ENCODE measurements at regions not wholly inside any gene's neighbourhood (a gene's known extent, or its start where the extent isn't known, plus 50 kb on each side); places are given as distances from the start of the nearest gene placed in this dataset.
"Not testable (repeated sequence)": the region's sequence is repeated elsewhere in the genome, so short reads cannot be mapped to it uniquely, and the experiment has no call there.

DNA sequence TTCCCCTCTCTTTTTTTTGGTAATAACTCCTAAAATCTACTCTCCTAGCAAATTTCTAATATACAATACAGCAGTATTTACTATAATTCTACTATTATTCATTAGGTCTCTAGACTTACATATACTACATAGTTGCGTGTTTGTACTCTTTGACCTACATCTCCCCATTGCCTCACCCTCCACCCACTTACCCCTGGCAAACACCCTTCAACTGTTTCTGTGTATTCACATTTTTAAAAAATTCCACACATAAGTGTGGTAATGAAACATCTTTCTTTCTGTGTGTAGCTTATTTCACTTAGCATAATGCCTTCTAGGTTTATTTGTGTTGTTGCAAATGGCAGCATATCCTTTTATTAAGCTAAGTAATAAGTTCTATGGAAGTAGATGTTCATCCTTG, 336.0 kb downstream of the CCDC85A start:
- no peak for ATAC-seq

DNA sequence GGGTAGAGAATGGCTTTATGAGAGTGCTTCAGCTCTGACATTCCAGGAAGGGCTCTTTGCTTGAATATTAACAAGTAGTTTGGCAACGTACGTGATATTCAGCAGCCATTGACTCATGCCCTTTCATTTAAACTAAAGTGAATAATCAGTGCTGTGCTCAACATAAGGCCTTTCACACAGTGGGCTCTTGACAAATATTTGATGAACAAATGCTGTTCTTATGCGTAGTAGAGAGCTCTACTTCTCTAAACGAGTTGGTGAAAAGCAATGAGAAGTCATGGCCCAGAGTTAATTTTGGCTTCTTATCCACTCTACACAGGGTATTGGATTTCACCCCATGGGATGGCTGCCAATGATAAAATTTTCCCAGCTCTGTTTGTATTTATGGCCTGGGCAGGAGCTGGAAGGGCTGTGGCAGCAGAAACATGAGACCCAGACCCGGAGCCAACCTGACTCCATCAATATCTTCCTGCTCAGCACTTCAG, 338.9 kb downstream of the CCDC85A start:
- no peak for ATAC-seq

DNA sequence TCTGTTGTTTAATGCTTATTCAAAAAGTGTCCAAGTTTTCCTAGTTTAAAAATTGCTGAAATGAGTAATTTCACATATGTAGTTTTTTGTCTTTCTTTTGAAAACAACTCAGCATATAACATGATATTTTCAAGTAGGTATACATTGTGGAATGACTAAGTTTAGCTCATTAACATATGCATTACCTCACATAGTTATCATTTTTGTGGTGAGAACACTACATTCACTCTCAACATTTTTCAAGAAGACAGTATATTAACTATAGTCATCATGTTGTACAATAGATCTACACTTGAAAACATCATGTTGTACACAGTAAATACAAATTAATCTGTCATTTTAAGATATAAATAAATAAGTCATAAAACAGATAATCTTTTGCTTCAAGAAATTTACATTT, 340.0 kb downstream of the CCDC85A start:
- no peak for ATAC-seq

DNA sequence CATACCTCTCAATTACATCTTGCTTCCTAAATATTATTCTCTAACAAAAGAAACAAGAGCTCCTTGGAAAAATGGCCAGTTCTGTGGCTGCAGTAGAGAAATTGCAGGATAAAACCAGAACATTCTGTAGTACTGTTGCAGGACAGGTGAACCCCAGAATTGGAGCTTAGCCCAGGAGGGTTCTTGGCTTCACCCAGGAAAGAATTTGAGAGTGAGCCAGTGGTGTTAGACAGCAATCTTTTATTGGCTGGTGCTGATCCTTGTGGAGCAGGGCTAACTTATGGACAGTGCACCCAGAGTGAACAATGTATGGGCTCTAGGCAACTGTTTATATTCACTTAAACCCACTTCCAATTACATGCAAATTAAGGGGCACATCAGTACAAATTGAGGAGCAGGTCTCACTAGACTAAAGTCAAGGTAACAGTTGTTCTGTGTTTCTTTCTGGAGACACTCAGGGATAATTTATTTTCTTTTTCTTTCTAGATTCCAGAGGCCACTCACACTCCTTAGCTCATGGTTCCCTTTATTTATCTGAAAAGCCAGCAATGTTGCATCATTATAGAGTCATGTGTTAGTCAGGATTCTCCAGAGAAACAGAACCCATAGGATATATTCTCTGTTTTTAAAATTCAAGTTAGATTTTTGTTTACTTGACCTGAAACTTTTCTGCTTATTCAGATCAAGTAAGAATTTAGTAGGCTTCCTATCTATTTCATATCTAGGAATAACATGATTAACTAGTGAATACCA, 348.1 kb downstream of the CCDC85A start:
- ATAC-seq: no peak

DNA sequence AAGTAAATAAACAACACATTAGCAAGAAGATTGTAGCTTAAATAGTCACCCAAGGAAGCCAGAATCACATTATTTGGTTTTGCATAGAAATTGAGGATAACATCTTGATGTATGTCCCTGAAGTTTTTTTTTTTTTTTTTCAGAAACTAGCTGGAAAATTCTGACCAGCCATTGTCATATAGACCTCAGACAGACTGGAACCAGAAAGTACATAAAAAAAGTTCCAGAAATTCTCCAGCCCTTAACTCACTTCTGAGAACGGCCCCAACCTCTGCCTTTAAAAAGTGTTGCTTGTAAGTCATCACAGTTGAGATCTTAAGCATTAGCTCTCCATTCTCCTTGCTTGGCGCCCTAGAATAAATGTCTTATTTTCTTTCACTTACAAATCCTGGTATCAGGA, 350.5 kb downstream of the CCDC85A start:
- ATAC-seq: no peak

DNA sequence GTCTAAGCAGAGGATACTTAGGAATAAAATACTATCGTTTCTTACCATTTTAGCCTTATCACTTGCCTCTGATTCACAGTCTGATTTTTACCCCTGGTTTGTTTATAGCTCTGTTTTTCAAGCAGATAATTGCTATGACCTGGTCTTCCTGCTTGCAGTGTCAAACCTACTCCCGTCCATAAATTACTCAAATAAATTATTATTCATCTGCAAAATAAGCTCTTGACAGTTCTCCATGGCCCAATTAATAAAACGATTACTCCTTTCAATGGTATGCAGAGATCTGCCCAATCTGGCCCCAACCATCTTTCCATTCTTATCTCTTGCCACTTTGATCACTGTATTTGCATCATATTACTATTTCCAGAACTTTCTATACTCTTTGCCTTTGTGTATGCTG, 354.0 kb downstream of the CCDC85A start:
- ATAC-seq: no peak

DNA sequence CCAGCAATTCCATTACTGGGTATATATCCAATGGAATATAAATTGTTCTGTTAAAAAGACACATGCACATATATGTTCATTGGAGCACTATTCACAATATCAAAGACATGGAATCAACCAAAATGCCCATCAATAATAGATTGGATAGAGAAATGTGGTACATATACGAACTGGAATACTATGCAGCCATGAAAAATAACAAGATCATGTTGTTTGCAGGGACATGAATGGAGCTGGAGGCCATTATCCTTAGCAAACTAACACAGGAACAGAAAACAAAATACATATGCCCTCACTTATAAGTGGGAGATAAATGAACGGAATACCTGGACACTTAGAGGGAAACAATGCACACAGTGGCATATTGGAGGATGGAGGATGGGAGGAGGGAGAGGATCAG, 355.8 kb downstream of the CCDC85A start:
- ATAC-seq: no peak

DNA sequence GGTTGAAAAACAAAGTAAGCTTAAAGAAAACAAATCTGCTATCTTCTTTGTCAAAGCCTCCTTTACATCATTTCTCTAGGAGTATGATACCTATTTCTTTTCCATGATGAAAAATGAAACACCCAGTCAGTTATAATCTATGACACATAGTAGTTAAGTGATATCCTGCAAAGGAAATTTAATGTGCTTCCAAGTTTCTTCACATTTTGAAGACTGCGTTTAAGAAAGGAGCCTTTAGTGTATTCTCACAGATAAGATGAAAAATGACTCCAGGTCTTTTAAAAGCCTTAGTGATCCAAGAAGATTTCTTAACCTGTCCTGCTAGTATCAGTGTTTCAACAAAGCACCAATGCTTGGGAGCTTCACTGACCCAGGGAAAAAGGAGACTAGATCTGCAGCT, 356.7 kb downstream of the CCDC85A start:
- no peak for ATAC-seq

DNA sequence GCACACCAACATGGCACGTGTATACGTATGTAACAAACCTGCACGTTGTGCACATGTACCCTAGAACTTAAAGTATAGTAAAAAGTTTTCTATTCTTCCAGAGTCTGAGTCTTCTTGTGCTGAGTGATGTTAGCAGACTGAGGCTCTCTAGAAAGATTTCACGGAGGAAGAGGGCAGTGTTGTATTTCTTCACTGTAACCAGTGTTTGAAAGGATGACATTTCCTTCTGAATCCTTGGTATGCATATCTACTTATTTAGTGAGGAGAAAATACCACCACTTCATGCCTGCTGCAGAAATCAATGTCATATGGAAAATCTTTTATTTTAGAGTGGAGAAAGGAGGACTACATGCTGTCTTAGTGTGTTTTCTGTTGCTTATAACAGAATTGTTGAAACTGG, 357.1 kb downstream of the CCDC85A start:
- ATAC-seq: no peak

DNA sequence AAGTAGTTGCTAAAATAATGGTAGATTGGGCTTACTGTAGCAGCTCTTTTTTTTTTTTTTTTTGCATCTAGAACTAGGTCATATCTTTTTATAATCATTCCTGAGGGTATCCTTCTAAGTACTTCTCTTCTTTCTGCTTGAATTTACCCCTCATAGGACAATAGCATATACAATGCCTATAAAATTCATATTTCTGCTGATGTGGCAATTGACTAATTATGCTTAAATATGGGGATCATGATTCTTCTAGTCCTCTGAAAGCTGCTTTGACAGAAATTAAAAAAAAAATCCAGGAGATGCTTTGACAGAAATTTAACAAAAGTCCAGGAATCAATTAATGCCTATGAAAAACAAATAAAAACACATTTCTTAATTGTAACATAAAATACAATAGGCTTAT, 358.4 kb downstream of the CCDC85A start:
- no peak for ATAC-seq

DNA sequence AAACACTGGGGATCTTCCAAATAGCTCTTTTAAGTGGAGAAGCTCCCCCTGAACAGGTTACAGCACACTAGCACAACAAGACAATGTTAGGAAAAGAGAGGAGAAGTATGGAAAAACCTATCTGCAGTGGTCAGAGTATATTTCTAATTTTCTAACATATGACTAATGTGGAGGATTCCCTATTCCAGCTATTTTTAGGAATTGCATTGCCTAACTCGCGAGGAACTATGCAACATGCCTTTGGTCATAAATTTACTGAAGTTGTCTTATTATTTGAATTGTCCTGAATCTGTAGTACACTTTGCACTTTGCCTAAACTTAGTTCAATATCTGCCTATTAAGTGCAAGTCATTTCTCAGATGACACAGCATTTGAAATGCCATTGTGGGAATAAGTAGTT, 381.4 kb downstream of the CCDC85A start:
- no peak for ATAC-seq

DNA sequence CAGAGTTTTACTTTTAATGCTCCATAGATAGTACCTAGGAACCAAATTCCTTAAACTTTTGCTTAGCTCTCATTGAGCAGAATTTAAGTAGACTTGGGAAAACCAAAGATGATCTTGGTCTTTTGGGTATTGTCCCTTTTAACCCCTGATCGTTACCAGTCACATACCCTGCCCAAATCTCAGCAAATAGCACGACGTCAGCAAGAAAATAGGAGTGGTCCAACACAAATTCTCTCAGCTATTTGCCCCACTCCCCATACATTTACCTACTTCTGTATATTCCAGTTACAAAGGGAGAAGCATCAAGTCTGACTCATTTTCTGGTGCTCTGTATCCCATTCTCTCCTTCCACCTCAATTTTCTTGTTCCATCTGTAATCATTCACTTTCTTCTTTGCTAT, 387.3 kb downstream of the CCDC85A start:
- ATAC-seq: no peak

DNA sequence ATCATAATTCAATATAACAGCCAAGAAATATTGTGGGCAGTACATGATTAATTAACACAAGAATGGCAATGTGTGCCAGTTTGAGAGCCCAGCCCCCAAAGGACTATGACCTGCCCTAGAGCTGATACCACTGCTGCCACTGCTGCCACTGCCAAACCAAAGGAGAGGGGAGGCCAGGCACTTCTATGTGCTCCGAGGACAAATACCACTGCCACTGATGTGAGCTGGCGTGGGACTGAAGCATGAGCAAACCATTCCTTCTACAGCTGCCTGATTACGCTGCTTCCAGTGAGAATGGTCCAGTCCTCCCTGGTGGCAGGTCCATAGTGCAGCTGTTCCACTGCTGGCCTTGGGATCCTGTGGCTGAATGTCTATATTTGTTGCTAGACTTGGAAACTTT, 392.2 kb downstream of the CCDC85A start:
- ATAC-seq: no peak

DNA sequence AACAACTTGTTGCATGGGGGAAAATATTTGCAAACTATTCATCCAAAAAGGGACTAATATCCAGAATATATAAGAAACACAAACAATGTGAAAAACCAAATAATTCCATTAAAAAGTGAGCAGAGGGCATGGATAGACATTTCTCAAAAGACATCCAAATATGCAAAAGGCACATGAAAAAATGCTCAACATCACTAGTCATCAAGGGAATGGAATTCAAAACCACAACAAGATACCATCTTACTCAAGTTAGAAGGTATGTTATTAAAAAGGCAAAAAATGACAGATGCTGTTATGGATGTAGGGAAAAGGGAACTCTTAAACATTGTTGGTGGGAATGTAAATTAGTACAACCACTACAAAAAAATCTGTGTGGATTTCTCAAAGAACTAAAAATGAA, 396.5 kb downstream of the CCDC85A start:
- no peak for ATAC-seq

DNA sequence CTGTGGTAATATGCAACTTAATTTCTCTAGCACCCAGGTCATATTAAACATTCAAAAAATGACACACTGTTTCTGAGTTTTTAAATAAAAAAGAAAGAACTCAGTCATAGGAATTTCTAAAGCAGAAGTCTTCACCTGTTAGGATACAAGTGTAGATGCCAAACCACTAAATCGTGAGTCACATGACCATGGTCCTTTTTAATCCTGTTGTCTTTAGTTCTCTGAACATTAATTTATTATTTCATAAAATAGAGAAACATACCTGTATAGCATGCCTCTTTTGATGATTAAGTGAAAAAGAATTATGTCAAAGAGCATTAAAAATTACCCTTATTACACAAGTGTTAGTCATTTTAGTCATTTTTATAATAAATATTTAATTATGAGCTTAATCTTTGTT, 398.8 kb downstream of the CCDC85A start:
- no peak for ATAC-seq

DNA sequence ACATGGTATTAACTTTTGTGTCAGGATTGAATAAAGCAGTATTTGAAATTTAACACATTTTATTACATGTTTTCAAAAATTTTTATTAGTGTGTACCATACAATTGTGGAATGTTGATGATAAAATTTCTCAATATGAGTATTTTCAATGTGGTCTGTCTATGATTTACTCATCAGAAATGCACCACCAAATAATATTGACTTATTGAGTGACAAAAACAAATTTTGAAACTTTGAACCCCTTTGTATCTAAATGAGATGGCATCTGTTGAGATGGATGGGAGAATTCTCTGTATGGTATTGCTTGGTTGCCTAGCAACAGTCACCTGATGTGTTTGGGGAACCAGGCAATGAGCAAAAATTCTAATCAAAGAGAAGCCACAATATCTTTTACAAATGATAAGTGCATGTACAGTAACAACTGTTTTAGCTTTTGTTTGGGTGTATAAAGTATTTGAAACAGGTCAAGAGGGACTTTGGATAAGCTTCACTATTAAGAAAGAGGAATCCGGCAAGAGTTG, 400.1 kb downstream of the CCDC85A start:
- ATAC-seq: no peak

DNA sequence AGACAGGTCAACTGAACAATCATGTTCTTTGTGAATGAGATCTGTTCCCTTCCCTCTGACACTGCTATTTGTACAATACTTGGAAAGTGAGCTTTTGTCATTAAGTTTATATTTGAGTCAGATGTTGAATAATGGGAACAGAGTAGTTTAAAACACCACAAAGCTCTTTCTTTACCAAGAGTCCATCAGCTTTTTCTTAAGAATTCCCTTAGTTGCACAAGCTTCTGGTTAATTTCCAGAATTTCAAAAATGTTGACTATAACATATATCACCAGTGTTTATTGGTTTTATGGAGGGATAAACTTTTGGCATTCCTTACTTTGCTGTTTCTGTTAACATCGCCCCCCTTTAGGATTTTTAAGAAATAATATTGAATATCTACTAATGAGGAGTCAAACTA, 403.7 kb downstream of the CCDC85A start:
- ATAC-seq: no peak

DNA sequence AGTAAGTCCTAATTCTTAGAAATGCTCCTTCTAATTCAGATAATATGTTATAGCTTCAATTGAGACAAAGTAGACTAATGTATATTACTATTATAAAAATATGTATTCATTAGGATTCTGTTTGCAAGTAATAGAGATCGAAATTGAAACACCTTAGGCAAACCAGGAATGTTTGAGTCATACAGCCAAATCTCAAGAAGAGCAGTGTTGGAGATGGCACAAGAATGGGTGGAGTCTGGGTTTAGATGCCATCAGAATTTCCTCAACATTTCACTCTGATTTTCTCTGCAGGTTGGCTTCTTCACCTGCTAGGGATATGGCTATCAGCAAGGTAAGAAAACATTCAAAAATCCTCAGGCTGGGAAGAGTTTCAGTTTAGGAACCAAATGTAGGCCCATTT, 405.4 kb downstream of the CCDC85A start:
- ATAC-seq: no peak

DNA sequence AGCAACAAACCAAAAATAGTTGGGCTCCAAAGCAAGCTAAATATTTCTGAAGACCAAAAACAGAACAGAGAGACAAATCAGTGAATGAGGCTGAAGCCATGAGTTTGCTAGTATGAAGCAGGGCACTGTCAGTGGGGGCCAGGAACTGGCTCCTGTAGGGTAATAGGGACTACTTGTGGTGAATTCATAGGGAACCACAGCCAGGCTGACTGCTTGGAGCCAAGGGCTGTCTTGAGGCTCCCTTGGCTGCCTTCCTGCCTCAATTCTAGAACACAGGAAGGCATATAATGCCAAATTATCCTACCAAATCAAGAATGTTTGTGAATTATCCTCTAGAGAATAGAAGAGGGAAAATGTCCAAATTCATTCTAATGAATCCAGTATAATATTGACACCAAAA, 406.0 kb downstream of the CCDC85A start:
- ATAC-seq: no peak

DNA sequence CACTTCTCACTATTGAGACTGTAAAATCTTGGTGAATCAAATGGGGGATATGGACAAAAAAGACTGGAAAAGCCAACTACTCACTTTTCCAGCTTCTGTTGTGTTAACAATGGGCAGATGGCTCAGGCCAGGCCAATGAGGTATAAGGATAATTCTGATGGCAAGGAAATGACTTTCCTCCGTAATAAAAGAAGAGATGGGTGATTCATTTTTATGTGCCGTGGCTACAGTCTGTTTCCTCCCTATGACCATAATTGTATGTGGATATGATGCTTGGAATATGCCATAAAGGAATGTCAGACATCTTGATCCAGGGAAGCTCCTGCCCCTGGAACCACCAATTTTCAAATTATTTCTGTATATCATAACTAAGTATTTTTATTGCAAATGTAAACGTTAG, 406.8 kb downstream of the CCDC85A start:
- no peak for ATAC-seq

DNA sequence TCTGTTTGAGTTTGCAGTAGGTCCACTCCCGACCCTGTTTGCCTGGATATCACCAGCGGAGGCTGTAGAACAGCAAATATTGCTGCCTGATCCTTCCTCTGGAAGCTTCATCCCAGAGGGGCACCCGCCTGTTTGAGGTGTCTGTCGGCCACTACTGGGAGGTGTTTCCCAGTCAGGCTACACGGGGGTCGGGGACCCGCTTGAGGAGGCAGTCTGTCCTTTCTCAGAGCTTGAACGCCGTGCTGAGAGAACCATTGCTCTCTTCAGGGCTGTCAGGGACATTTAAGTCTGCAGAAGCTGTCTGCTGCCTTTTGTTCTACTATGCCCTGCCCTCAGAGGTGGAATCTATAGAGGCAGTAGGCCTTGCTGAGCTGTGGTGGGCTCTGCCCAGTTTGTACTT, 422.3 kb downstream of the CCDC85A start:
- not testable (repeated sequence) for ATAC-seq

DNA sequence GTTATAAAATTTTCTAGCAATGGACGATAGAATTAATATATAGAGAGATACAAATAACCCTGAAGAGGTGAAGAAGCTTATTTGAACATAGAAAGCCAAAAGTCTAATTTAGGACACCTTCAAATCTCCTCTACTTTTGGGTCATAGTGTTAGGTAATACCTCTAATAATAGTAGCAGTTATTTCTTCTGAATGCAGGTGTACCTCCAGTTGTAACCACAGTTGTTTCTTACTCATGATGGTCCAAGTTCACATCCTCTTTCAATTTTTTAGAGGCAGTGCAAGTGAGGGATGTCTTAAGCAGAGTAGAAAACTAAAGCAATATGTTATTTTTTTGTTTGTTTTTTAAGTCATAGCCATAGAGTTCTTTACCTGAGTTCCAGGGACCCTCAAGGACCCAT, 429.5 kb downstream of the CCDC85A start:
- ATAC-seq: no peak

DNA sequence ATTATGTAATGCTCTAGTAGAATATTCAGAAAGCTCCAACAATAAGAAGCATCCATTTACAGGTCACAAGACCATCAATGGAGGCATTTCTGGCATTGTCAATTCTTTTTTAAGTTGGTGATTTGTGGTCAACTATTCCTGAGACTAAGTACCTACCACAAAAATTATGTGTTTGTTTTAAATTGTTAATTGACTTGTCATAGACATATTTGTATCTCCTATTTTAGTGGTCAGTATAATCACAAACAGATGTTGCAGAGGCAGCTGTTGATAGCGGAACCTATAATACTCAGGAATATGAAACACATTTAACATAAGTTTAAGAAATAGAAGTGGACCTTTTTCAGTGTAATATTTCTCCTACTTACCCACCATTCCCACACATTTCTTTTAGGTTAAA, 430.1 kb downstream of the CCDC85A start:
- no peak for ATAC-seq

DNA sequence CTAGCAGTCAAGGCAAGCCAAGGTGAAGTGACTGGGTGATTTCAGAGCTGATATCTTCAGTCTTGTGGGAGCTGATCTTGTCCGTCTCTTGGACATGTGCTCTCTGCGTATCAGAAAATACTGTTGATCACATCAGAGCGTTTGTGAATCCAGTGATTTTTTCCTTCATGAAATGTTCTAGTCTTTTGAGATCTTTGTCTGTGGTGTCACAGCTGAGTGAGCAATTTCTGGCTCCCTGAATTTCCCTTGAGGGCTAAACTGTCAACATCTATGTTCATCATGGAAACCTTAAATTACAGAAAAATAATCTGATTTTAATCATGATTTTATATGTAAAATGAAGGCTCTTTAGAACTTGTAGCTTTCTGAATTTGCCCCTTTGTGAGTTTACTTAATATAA, 432.0 kb downstream of the CCDC85A start:
- ATAC-seq: no peak

DNA sequence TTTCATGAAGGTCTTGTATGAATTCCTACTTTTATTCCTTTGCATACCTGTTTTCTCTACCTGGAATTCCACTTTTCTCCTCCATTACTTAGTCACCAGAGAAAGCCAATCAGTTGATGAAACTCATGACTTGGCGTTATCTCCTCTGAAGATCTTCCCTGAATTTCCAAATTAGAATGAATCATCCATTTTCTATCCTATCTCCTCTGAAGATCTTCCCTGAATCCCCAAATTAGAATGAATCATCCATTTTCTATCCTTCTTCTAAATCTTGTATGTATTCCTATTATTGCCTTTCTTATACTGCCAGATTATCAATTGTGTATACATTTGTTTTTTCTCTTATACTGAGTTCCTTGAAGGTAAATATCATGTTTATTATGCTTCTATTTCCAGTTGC, 440.4 kb downstream of the CCDC85A start:
- no peak for ATAC-seq
